ENCODE measurements at regions not wholly inside any gene's neighbourhood (a gene's known extent, or its start where the extent isn't known, plus 50 kb on each side); places are given as distances from the start of the nearest gene placed in this dataset.

DNA sequence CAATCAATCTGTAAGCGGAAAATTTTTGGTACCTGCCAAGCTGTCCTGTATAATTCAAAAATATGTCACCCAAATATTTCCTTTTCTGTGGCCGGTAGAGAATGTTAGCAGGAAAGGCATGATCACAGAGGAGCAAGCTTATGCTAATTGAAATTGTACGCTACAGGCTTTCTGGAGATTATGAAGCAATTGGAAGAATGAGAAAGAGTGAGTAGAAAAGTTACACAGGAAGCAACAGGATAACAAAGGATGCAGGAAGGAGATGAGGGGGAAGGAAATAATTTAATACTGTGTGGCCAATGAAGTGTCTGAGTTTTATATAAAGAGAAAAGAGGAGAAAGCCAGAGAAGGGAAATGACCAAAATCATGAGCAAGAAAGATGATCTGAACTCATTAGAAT, 627.2 kb upstream of the STXBP6 start:
- H3K4me1 ChIP-seq: no peaks in the 10 kb centered on the region
- no peak overlapping the region for H3K4me3 ChIP-seq
- H3K36me3 ChIP-seq: no peaks in the 10 kb centered on the region
- H3K9me3 ChIP-seq: no peaks in the 10 kb centered on the region
- DNase-seq (ENCODE audit: low spot score in 2 of 2): no peak
- intact Hi-C loops (cut with DNase I): no loop called here
- TF ChIP-seq, protein P1, sequence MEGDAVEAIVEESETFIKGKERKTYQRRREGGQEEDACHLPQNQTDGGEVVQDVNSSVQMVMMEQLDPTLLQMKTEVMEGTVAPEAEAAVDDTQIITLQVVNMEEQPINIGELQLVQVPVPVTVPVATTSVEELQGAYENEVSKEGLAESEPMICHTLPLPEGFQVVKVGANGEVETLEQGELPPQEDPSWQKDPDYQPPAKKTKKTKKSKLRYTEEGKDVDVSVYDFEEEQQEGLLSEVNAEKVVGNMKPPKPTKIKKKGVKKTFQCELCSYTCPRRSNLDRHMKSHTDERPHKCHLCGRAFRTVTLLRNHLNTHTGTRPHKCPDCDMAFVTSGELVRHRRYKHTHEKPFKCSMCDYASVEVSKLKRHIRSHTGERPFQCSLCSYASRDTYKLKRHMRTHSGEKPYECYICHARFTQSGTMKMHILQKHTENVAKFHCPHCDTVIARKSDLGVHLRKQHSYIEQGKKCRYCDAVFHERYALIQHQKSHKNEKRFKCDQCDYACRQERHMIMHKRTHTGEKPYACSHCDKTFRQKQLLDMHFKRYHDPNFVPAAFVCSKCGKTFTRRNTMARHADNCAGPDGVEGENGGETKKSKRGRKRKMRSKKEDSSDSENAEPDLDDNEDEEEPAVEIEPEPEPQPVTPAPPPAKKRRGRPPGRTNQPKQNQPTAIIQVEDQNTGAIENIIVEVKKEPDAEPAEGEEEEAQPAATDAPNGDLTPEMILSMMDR (IDR thresholded peaks at IDR 0.05): no peak
- H3K27ac ChIP-seq: no peak overlapping the region
- no peaks in the 10 kb centered on the region for H3K27me3 ChIP-seq

DNA sequence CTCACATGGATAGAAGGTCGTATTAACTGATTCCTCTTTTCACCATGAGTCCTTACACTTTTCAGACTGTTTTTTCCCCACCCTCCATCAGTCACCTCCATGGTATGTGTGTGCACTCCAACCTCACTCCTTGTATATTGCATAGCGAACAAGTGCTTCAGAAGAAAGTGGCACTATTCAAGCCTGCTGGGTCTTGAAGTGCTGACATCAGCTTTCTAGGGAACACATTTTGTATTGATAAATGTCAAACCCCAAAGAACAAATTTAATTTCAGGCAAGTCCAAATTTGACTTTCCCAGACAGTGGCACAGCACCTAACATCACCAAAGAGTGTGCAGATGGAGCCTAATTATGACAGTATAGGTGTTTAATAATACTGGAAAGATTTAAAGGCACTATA, 617.4 kb upstream of the STXBP6 start:
- no peak overlapping the region for H3K4me3 ChIP-seq
- TF ChIP-seq, protein P1 (IDR thresholded peaks at IDR 0.05): no peak

DNA sequence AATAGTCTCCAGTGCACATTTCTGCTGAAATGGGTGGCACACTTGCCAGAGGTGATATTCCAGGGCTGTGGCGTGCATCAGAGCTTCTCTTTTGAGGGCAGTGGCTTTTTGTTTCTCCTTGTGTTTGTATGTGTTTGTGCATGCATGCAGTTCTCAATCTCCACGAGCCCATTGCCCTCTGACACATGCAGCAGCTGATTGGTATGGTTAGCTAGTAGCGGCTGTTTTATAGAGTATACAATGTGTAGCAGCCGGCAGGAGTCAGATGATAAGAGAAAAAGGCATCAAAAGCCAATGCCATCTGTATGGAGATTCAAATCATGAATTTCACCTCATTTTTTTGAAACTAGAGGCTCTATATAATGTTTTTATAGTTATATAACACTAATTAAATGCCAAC, 616.9 kb upstream of the STXBP6 start:
- DNase-seq (ENCODE audit: low spot score in 2 of 2): no peak
- H3K4me1 ChIP-seq: no peaks in the 10 kb centered on the region
- H3K27ac ChIP-seq: no peak overlapping the region
- no peaks in the 10 kb centered on the region for H3K9me3 ChIP-seq
- H3K36me3 ChIP-seq: no peaks in the 10 kb centered on the region
- H3K4me3 ChIP-seq: no peak overlapping the region
- intact Hi-C loops (cut with DNase I): no loop called here
- H3K27me3 ChIP-seq: no peaks in the 10 kb centered on the region
- TF ChIP-seq, protein P1 (IDR thresholded peaks at IDR 0.05): no peak

More for the DNA sequence above, 617.4 kb upstream of the STXBP6 start:
- no peak for DNase-seq (ENCODE audit: low spot score in 2 of 2)
- no peaks in the 10 kb centered on the region for H3K36me3 ChIP-seq
- H3K9me3 ChIP-seq: no peaks in the 10 kb centered on the region
- no peaks in the 10 kb centered on the region for H3K27me3 ChIP-seq
- no peaks in the 10 kb centered on the region for H3K4me1 ChIP-seq
- H3K27ac ChIP-seq: no peak overlapping the region
- intact Hi-C loops (cut with DNase I): no loop called here

DNA sequence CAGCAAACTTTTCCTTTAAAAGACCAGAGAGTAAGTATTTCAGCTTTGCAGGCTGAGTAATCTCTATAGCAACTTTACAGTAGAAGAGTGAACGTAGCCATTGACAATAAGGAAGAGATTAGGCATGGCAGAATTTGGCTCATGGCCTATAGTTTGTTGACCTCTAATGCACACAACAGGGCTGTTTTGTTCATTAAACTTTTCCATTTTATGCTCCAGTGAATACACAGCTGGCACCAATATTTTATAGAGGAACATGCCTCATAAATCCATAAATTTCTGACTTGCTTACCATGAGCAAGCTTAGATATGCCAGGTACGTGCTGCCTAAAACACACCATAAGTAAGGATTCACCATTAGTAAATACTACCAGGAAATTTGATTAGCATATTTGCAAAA, 609.0 kb upstream of the STXBP6 start:
- intact Hi-C loops (cut with DNase I): no loop called here
- TF ChIP-seq, protein P1 (IDR thresholded peaks at IDR 0.05): no peak

DNA sequence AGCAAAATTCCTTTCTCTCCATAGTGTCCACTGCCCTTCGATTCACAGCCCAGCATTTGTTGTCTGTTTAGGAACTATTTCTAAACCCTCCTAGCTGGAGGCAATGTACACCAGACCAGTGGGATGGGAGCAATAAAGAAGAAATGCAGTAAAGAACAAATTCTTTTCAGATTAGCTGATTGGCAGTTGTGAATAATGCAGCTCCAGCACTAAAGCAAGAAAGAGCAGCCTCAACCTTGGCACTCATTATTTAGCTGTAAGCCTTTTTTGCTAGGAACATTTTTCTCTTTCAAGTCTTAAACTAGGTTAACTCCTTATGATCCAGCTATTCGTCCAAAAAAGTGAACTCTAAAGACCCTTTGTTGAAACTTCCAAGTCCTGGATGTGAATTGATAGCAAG, 580.5 kb upstream of the STXBP6 start:
- Histone ChIP-seq H3K27me3 (no peaks in the 10 kb centered on the region), H3K4me3 (no peak overlapping the region), H3K9me3 (no peaks in the 10 kb centered on the region), H3K36me3 (no peaks in the 10 kb centered on the region), H3K27ac (no peak overlapping the region), H3K4me1 (no peaks in the 10 kb centered on the region)
- DNase-seq (ENCODE audit: low spot score in 2 of 2): no peak
- intact Hi-C loops (cut with DNase I): no loop called here
- TF ChIP-seq, protein P1 (IDR thresholded peaks at IDR 0.05): no peak

More for the DNA sequence above, 609.0 kb upstream of the STXBP6 start:
- Histone ChIP-seq H3K9me3 (no peaks in the 10 kb centered on the region), H3K4me1 (no peaks in the 10 kb centered on the region), H3K36me3 (no peaks in the 10 kb centered on the region), H3K4me3 (no peak overlapping the region), H3K27me3 (no peaks in the 10 kb centered on the region), H3K27ac (no peak overlapping the region)
- no peak for DNase-seq (ENCODE audit: low spot score in 2 of 2)

DNA sequence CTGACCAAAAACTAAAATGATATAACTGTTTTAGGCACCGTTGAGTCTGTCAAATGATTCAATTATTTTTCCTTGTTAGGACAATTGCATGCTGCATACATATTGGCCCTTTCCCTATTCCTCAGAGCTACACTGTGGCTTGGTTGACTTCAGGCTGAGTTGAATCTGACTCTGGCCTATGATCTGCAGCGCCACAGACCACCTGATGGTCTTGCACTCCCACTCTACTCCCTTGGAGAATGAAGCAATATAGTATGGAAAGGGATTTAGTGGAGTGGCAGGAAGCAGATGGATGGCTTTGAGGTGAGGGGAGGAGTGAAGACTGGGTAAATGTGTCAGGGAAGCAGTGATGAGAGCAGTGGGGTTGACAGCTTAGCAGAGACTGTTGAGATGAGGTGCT, 579.0 kb upstream of the STXBP6 start:
- Histone ChIP-seq H3K4me1 (no peaks in the 10 kb centered on the region), H3K9me3 (no peaks in the 10 kb centered on the region), H3K4me3 (no peak overlapping the region), H3K27me3 (no peaks in the 10 kb centered on the region), H3K36me3 (no peaks in the 10 kb centered on the region), H3K27ac (no peak overlapping the region)
- TF ChIP-seq, protein P1 (IDR thresholded peaks at IDR 0.05): no peak
- no peak for DNase-seq (ENCODE audit: low spot score in 2 of 2)
- intact Hi-C loops (cut with DNase I): no loop called here

All from ascending aorta (tissue), 2 donors.